HG02623 (cell line): ENCODE measurements at regions not wholly inside any gene's neighbourhood (a gene's known extent, or its start where the extent isn't known, plus 50 kb on each side); places are given as distances from the start of the nearest gene placed in this dataset.
"Not testable (repeated sequence)": the region's sequence is repeated elsewhere in the genome, so short reads cannot be mapped to it uniquely, and the experiment has no call there.

Source experiments
- ATAC-seq: cut with Tn5 transposase; IDR thresholded peaks from one replicate; pipeline ENCODE4 v1.9.1; 2021; ENCODE audit warnings: moderate library complexity; ENCODE audit not compliant: unreplicated experiment

- ATAC-seq = no peak
Measured at GRCh38 chr14:46596236-46596635, 55.3 kb downstream of the RPL10L start.

DNA sequence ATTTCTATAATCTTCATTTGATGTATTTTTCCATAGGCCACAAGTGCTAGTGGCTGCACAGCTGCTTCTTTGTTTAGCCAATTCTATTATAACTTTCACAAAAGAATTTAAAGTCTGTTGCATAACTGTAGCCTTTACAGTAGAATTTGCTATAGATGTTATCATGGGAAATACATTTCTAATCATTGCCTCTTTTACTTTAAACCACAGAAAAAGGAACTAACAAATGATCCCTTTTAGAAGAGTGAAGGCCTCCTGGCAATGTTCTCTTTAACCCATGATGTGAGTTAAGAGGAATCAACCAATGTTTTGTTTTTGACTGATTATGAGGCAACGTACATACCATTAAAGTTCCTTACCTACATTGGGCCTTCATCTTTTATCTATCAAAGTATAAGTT, 68.8 kb downstream of the RPL10L start:
- ATAC-seq = no peak

- no peak for ATAC-seq
Measured at GRCh38 chr14:46581036-46581671, 70.4 kb downstream of the RPL10L start.

DNA sequence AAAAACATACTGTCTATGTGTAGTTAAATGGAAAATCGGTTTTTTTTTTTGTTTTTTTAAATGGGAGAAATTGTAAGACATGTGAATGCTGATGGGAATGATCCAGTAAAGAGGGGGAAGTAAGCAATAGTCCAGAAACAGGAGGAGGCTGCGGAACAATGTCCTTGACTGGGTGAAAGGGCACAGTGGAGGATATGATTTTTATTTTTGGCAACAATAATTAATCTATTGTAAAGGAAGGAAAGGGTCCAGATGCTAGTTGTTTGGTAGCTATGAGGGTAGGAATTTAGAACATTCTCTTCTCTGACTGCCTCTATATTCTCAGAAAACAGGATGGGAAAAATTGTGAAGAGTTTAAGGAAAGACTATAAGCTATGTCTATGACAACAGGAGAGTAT, 76.6 kb downstream of the RPL10L start:
- no peak for ATAC-seq

GRCh38 chr14:46574221-46574977, 77.2 kb downstream of the RPL10L start:
- ATAC-seq = no peak

DNA sequence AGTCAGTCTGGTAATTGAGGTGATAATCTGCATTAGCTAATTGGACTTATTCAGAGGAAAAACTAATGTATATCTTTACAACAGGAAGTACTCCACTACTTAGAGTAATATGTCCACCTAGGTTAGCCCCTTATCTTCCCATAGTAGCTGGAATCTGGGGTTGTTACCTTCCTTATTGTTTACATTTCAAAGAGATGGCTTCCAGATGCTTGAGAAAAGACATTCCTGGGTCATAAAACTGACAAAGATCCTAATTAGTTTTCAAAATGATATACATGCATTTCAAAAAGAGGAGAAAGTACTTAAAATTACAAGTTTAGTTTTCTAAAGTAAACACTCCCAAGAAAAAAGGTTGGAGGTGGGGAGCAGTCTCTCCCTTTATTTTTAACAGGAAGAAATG, 78.1 kb downstream of the RPL10L start:
- no peak for ATAC-seq

GRCh38 chr14:46571970-46572369, 79.6 kb downstream of the RPL10L start:
- no peak for ATAC-seq

GRCh38 chr14:46568161-46568560, 83.4 kb downstream of the RPL10L start:
- ATAC-seq = not testable (repeated sequence)

GRCh38 chr14:46550836-46551235, 100.7 kb downstream of the RPL10L start:
- no peak for ATAC-seq

- ATAC-seq = no peak
Measured at GRCh38 chr14:46540986-46541385, 110.6 kb downstream of the RPL10L start.

GRCh38 chr14:46519121-46519520, 132.5 kb downstream of the RPL10L start:
- ATAC-seq = no peak

- not testable (repeated sequence) for ATAC-seq
Measured at GRCh38 chr14:46508752-46509151, 142.8 kb downstream of the RPL10L start.

GRCh38 chr14:46499521-46499920, 152.1 kb downstream of the RPL10L start:
- ATAC-seq = no peak

DNA sequence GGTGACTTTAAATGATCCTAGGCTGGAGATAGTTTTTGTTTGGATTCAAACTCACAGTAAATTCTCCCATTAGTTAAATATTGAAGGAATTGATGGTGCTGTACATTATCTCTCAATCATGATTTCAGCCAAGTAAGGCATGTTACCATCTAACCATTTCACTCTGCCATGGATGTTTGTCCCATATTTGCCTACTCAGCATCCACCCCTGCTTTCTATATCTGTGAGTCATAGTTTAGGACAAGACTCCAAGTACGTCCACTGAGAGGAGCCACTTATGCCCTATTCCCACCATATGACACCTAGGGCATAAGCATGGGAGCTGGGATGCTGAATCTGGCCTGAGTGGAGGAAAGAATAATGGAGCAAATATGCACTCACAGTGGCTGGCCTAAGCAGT, 155.2 kb downstream of the RPL10L start:
- ATAC-seq = no peak

DNA sequence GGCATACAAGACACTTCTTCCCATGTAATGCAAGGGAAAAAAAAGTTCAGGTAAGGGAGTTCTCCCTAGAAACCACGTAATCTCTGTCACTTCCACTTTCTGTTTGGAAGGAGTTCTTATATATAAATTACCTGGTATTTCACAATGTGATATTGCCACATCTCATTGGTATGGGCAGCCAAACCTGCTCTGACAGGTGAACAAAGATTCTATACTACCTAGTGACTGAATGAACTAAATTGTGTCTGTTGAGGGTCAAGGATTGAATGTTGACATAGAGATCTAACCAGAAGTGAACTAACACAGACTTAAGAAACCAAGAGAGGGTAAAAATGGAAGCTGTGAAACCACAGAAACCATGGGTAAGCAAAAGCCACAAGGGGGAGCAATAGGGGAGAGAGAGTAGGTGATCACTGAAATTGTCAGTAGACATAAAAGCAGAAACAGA, 161.3 kb downstream of the RPL10L start:
- ATAC-seq = peak; percentile 96

DNA sequence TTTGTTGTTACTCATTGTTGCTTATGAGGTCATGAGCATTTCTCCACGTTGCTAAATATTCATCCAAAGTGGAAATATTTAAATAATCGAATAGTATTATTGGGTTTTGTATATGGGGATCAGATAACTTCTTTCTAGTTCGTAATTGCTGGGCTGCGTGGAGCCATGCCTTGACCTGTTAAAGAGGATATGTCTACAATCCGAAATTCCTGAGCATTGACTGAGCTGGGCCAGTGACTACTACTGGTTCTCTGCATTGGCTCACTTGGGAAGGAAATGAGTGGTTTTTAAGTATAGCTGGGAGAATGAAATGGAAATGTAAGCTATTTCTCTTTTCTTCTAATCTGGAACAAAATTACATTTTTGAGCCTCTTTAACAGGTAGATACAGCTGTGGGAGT, 163.2 kb downstream of the RPL10L start:
- no peak for ATAC-seq

GRCh38 chr14:46487582-46488350, 163.8 kb downstream of the RPL10L start:
- no peak for ATAC-seq

DNA sequence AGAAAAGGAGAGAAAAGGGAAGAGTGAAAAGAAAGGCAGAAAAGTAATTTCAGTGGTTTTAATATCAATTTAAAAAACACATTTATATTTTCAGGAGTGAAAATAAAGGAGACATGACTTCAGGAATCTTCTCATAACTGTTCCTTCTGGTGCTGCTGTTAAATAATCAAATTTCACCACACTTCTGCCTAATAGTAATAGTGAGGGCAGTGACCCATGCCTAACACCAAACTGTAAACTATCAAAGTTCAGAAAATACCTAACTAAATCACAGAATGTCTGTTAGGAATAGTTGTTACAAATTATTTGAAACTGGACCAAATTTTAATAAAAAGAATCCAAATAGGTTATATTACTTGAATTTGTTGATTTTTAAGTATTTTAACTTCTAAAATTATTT, 169.4 kb downstream of the RPL10L start:
- ATAC-seq = no peak

DNA sequence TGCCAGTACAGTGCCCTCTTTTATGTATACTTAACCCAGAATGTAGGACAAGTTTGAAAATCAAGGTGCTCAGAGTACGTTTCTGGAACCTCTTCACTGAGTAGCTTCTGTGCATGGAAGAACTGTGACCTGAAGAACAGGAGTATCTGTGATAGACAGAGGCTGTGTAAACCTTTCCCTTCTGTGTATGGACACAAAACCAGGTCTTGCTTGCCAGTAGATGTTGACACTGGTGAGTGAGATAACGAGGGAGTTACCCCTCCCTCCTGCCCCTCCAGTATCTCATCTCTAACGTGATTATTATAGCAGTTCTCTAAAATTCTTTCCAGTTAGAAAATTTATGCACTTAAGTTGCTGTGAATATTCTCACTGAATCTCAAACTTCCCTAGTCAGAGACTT, 170.8 kb downstream of the RPL10L start:
- no peak for ATAC-seq

DNA sequence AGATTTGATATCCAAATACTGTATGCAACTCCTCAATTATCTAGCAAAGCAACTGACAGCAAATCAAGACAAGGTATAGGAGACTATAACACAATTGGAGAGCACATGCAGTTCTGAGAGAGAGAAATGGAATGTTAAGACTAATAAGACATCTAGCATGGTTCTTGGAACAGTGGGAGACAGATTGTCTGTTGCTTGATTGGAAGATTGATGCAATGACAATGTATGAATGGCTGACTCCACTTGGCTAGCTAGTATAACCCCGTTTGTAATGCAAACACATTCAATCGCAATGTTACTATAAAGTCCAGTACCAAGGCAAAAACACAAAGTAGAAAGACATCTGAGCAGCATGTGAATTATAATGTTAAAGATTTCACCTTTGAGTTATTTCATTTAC, 179.3 kb downstream of the RPL10L start:
- ATAC-seq = no peak

DNA sequence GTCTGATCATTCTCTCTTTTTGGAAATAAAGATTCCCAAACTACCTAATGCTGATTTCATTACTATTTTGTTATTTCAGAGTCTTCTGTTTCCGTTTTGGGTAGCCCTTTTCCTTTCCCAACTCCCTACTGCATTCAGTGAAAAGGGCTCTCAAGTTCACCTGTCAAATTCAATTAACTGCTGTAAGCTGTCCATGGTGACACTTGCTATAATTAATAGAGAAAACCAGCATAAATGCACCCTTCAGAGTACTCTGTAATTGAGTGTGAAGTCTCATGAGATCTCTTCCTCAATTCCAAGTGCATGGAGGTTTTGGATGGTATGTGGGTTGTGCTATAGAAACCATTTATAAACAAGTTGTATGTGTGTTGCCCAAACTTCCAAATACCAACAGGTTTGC, 187.2 kb downstream of the RPL10L start:
- ATAC-seq = no peak

- no peak for ATAC-seq
Measured at GRCh38 chr14:46451800-46452199, 199.8 kb downstream of the RPL10L start.
